GM19438 (cell line): ENCODE measurements at regions not wholly inside any gene's neighbourhood (a gene's known extent, or its start where the extent isn't known, plus 50 kb on each side); places are given as distances from the start of the nearest gene placed in this dataset.

Experiments used
- ATAC-seq: cut with Tn5 transposase; IDR thresholded peaks from one replicate; pipeline ENCODE4 v1.9.1; 2021; ENCODE audit warnings: low read depth; ENCODE audit not compliant: unreplicated experiment

DNA sequence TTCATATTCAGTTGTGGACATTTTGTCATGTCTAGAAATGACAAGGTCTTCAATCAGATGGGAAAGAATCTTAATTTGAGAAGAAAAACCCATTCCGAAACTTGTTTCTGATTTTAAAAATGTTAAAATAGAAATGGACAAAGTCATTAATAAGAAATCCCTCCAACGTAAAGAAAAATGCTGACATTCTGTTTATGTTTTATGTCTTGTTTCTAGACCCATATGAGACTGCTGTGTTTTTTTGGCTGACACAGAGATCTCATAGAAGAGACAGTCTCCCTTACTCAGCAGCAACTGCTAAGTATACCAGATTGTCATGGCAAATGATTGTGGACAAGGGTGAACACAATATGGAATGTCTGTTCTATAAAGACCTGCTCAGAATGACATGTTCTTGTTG, 538.5 kb downstream of the ZEB2 start:
- no peak for ATAC-seq

DNA sequence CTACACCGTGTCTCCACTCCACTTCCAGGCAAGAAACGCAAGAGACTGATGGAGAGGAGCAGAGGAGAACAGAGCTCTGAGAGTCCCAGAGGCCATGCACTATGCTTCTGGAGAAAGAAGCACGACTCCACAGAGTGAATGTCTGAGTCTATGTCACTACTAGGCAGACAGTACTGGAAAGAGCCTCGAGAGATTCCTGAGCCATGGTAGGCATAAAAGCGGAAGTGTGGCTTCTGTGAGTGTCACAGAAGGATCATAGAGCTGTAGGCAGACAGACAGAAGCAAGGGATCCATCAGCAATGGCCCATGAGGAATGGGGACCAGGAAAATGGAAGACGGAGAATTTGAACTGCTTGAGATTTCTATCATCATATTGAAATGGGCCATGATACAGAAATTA, 542.6 kb downstream of the ZEB2 start:
- no peak for ATAC-seq

DNA sequence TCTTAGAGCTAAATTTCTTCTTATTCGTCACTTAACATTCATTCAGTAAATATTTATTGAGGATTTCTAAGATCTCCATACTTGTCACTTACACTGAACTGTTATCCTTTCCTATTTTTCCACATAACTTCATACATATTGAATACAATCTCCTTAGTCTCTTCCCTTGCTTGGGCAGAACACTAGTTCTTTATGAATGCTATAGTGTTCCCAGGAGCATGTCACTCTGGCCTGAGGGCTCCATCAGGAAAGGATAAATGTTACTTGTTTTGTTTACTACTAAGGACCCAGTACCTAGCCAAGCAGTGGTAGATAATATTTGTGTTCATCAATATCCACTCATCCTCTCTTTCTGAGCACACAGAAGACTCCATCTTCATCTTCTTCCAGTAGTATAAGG, 544.7 kb downstream of the ZEB2 start:
- no peak for ATAC-seq

DNA sequence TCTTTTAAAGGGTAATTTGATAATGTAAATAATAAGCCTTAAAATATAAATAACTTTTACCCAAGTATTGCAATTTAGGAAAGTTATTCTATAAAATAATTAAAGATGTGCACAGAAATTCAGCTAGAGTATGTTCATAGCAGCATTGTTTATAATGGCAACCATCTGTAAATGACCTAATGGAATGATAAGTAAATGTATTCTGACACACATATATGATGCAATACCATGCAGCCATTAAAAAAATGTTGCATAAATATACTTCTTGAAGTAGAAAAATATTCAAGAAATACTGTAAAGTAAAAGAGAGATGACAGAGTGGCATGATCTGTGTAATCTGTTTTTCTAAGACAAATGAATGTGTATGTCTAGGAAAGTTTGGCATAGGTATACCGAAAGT, 545.7 kb downstream of the ZEB2 start:
- ATAC-seq: no peak

DNA sequence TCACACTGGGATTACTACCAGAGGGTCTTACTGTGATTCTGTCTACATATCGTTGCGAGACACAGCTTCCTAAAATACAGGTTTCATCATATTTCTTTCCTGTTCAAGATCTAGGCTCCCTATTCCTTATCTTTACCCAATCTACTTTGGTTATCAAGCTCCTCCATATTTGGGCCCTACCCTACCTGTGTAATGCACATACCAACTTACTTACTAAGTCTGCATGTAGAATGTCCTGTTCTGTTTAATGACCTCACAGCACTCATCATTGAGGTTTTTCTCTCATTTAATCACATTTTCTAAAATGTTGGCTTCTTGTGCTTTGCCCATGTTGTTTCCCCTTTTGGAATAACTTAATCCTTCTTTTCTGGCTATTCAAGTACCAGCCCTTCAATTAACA, 551.1 kb downstream of the ZEB2 start:
- ATAC-seq: no peak

DNA sequence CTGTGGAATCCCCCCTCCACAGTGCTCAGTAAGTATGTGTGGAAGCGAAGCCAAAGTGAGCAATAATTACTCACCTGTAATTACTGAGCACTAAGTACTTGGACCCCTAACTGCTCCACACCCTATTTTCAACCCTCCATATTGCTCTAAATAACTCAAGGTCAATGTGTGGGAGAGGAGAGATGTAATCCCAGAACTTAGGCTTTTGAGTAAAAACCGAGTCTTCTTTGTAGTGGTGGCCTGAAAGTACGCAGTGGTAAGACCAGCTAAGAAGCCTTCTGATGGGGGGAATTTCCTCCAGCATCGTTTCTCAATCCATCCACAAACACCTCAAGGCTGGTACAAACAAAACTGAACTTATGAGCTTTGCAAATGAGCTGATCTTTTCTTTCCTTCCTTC, 551.6 kb downstream of the ZEB2 start:
- ATAC-seq: no peak

DNA sequence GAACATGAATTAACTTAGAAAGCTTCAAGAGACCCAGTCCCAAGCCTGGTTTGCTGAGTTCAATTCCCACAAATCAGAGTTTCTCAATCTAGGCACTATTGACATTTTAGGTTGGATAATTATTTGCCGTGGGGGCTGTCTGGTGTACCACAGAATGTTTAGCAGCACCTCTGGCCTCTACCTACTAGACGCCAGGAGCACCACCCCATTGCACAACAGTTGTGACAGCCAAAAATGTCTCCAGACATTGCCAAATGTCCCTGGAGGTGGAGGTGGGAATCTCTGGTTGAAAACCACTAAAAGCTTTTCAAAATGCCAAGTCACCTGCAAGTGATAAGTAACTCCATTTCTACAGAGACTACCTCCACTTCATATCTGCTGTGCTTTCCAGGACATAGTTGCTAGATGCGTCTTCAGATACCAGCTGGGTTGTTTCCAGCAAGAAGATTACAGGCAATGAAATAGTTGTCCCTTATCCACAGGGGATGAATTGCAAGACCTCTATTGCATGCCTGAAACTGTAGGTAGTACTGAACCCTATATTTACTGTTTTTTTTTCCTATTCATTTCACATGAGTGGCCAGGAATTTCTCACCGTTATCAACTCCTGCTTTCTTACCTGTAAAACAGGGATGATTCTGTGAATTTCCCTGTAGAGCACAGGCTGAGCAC, 554.3 kb downstream of the ZEB2 start:
- ATAC-seq: no peak

DNA sequence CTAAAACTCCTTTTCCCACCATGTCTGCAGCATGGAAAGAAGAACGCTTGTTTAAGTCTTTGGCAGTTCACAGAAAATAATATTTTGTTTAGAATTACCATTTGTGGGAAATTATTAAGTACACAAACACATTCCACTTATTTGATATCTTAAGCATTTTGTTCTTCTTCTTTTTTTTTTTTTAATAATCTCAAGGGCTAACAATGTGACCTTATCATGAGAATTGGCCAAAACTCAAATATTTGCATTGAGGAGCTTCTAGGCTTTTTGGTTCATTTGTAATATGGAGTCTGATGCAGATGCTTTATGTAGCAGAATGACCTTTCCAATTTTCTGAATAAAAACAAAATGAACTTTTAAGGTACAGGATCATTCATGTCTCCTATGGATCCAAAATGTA, 555.0 kb downstream of the ZEB2 start:
- ATAC-seq: no peak

DNA sequence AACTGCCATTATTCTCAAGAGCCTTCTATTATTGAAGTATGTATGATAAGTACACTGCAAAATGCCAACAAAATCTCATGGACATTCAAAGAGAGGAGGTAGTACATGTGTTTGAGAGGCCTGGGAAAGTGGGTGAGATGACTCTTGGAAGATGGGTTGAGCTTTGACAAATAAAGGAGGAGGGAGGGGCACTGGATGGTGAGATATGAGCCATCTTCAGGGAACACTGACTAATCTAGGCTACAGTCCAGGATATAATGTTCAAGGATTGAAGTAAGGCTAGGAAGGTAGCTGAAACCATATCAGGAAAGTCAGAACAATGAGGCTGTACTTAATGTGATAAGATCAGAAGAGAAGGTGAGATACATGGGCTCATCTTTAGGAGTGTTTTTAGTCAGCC, 559.7 kb downstream of the ZEB2 start:
- ATAC-seq: no peak

DNA sequence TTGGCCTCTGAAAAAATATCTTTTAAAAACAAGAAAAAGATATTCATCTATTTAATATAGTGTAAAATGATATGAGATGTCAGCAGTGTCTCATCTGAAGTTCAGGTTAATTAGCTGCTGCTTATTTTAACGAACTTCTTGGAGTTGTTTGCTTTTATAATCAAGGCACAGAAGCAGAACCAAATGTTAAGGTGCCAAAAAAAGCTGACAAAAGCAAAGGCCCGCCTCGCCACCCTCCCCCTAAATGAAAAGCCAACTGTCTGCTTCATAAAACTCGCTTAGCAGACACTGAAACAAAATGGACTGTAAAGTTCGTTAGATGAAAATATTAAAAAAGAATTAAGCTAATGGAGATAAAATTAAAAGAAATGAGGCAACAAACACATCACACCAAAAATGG, 562.6 kb downstream of the ZEB2 start:
- ATAC-seq: no peak

DNA sequence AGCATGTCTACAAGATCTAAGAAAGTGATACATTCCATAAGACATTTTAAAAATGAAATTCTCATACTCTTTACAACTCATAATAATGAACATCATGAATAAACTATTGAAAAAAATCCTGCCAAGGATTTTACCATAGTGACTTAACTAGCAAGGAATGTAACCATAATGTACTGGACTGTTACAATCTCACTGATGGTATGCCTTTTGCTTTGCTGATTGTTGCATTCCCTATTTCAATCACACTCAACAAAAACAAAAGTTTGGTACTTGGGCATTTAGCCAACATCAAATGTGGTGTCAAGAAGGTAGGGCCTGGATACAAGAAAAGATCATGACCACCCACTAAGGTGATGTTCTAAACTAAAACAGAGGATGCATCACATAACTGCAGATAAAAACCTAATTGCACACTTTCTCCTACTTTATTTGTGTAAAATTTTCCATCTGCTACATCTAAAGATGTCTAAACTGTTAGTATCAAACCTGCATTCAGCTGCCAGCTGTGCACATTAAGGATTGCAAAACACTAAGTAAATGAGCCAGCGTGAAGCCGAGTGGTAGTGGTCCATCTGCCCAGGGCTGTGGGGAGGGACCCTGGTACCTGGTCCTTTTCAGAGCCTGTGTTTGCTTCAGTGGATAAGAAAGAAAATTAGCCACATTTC, 564.4 kb downstream of the ZEB2 start:
- ATAC-seq: no peak

DNA sequence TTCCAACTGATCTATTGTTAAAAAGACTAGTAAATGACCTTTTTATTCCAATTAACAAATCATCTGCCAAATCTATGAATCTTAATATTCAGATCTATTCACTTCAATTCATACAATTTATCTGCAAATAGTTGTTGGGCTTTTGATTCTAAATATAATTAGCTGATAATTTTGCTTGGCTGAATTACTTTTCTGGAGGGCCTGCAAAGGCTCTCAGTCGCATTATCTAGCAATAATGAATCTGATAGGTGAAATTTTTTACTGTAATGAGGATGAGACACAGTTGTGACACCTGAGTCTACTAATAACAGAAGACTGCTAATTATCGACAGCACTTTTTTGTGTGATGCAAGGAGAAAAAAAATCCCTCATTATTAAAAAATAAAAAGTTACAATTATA, 565.1 kb downstream of the ZEB2 start:
- no peak for ATAC-seq

DNA sequence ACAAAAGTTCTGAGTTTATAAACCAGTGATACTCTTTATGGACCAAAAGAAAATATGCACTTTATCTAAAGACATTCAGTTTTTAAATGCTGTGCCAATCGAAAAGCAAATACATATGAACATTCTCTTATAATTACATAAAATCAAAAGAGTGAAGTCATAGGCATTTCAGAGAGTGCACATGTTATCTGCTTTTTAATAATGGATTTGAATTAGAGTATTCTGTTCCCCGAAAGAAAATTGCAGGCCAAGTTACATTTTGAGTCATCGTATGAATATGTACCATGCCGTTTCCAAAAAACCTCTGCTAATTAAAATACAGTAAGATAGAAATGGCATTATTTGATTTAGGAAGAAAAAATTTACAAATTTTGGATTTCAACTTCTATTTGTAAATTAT, 565.7 kb downstream of the ZEB2 start:
- no peak for ATAC-seq

DNA sequence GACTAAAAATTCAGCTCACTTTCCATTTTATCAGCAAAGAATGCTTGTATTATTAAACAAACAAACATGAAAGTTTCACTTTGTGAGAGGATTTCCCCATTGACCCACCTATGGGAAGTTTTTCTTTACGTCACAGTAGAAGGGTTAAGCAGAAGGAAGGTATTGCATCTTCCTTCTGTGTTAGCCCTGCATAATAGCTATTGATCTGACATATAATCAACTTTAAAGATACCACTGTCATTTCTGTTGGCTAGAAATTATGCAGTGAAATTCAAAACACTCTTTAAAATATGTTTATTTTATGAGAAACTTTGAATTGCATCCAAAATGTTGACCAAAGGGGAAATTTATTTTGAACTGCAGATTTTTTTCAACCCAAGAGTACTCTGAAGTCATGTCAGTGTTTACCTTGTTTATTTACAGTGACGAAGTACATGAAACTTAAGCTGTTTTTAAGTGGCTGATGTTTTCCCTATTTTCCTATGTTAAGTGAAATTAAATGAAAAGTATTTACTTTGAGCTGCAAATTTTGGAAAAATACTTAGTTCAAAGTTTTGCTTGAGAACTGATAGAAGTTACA, 566.4 kb downstream of the ZEB2 start:
- ATAC-seq: no peak

DNA sequence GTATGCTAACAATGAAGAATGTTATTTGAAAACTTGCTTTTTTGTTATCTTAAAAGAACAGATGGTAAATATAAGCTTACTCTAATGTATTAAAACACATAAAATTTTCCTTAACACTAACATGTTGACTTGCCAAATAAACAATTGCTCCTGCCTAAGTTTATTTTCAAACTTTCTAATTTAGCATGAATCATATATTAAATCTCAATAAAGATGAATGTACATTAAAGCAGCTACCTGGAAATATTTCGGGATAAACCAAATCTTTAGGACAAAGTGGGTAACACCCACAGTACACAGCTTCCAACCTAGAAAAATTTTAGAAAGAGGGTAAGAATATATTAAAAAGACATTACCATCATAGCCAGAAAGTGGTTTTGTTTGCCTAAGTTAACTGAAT, 567.4 kb downstream of the ZEB2 start:
- ATAC-seq: no peak

DNA sequence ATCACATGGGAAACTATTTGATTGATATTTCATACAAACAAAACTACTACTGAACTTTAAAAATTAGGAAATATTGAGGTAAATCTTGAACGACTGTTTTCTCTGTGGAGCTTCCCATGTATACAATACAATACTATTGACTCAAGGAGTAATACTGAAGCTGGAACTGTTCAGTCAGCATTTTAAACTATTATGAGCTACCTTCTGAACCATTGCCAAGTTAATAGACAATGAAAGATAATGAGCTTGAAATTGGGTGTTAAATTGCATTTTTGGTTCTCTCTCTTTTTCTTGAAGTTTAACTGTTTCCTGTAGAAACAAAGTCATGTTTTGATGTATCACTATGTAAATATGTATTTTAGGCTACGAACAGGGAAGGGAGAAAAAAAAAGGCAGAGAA, 569.2 kb downstream of the ZEB2 start:
- ATAC-seq: no peak

DNA sequence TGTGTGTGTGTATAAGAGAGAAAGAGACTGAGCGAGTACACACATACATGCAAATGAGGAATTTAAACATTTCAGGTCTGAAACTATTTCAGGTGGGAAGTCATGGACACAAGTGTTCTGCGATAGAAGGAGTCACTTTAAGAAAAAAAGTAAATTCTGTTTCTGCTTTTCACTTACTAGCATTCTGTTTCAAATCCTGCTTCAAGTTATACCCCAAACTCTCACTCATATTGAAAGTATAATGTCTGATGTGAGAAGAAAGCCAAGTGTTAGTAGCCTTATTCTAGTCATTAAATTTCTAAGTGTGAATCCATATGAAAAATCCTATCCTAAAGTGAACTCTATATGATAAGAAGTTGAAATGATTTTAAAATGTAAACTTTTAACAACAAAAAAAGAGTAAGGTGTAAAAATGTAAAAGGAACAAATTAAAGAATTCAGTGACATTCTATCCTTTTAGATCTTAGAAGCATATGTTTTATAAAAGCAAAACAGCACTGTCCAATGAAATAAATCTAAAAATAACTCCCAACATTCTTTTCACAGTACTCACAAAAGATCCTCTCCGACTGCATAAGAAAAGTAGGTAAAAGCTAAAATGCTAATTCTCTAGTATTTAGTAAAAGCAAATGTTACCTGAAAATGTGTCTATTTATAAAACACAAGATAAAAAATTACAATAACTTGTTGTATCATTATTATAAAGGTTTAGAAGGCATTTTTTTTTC, 570.6 kb downstream of the ZEB2 start:
- no peak for ATAC-seq

DNA sequence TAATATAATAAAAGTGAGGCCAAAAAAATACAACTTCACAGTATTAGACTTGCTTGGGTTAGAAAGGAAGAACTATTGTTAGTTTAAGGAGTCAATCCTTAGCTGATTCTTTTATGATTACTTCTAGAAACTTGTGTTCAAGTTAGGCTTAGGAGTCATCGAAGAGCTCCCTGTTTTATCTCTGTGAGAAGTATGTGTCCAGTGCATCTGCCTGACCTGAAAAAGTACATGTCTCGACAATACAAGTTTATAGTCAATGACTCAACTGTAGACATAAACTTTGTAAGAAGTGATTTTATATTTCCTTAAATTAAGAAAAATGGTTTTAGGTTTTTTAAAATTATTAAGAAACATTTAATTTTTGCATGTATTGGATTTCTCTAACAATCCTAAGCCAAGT, 571.2 kb downstream of the ZEB2 start:
- no peak for ATAC-seq

DNA sequence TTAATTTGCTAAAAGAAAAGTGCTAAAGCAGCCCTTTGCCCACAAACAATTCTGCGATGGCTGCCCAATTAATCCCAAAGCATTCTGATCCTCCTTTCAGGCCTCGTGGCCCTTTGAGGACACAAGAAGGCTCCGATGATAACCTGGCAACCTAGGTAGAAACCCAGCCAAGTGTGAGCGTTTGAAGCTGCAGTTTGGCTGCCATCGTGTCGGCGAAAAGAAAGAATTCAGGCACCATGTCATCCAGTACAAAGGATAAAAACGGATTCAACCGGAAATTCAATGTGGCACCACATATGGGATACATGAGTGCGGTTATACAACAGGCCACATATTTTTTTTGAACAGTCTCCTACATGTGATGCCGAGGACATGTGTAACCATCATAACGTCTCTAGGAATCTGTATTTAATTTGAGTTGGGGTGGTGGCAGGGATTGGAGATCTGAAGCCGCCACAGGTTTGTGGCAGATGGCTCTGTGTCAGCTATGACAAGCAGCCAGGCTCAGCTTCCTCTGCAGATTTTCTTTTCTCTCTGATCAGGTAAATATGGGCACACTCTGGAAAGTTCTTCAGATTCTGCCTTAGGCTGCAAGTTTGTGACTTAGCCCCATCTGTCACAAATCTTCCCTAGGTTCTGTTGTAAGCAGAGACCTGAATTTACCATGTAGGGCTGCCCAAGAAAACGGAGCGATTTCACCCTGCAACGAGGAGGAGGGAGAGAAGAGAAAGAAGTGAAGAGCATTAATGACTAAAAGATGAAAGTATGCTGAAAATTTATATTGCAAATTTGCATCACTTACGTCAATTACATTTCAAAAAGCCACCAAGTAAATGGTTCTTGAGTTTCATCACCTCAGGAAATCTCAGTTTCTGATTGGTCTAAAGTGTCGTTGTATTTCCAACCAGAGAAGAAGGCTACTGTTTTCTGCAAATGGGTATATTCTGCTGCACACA, 573.2 kb downstream of the ZEB2 start:
- ATAC-seq: no peak

DNA sequence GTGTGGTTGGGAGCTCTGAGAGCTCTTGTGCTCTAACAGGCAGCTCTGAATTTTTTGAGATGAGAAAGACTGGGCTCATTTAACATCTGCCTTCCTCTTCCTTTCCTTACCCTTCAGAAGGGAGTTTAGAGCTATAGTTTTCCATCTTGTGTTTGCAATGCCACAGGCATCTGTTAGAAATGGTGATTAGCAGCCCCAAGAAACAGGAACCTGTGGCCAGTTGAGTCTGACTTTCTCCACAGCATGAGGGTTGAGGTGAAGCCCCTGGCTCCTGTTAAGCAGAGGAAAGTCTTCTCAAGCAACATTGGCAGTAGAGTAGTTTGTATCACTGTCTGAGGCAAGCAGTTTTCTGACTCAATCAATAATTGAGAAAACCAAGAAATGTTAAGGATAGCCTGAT, 577.4 kb downstream of the ZEB2 start:
- ATAC-seq: no peak

DNA sequence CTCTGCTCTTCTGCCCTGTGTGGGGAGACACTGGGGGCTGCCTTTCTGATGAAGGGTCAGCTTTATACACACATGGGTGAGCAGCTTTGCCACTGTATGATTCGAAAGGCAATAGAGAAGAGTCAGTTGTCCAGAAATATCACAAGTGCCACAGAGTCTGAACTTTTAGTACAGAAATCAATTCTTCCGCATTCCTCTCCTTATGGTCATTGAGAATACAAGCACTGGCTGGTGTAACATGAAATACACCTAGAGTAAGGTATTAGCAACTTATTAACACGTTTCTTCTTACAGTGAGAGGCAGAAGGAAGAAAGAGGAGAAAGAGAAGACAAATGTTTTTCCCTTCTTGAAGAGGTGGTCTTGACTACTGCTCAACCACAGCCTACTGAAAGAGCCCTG, 579.2 kb downstream of the ZEB2 start:
- no peak for ATAC-seq
